K562 (cell line): ENCODE measurements at regions not wholly inside any gene's neighbourhood (a gene's known extent, or its start where the extent isn't known, plus 50 kb on each side); places are given as distances from the start of the nearest gene placed in this dataset.

Experiments
- DLX4 ChIP-seq: fragments of 250-450 bp; sonication (Bioruptor Pico); IDR thresholded peaks from 2 replicates; pipeline ENCODE4 v1.6.1; 2021; ENCODE audit warnings: mild to moderate bottlenecking
- GABPA ChIP-seq: fragments of 200-800 bp; sonication (Bioruptor generic); conservative IDR thresholded peaks from 2 replicates; pipeline ENCODE4 v1.6.1; 2016; ENCODE audit warnings: low read depth, missing genetic modification characterization, missing compliant biosample characterization
- HMG20A ChIP-seq: fragments of 450-650 bp; formaldehyde crosslinking; conservative IDR thresholded peaks from 2 replicates; pipeline ENCODE4 v1.4.0; 2020; ENCODE audit warnings: mild to moderate bottlenecking, mixed read lengths
- MTA1 ChIP-seq: fragments of 450-650 bp; IDR thresholded peaks from 2 replicates; pipeline ENCODE4 v1.6.1; 2017; ENCODE audit warnings: borderline replicate concordance
- STAG1 ChIP-seq: sonication (generic); formaldehyde crosslinking; IDR thresholded peaks from 2 replicates; pipeline ENCODE4 v1.5.0; 2020; ENCODE audit warnings: missing genetic modification reagents, borderline replicate concordance
- TEAD4 ChIP-seq, 2 experiments: sonication (generic) in 1 of 2; formaldehyde crosslinking in 1 of 2; IDR thresholded peaks; 2 replicates each; pipeline versions ENCODE4 v1.6.1 to v1.8.0; 2012 to 2022; ENCODE audit warnings: borderline replicate concordance in 1 of 2, inconsistent platforms in 1 of 2, low read length in 1 of 2, mild to moderate bottlenecking in 1 of 2, missing genetic modification reagents in 1 of 2
- TRIM24 ChIP-seq, 2 experiments: fragments of 450-650 bp; IDR thresholded peaks; 2 replicates each; pipeline ENCODE4 v1.6.1; 2016
- TF ChIP-seq, protein P1 (sequence below): fragments of 450-650 bp; IDR thresholded peaks from 2 replicates; pipeline ENCODE4 v1.6.1; 2018; ENCODE audit not compliant: partially characterized antibody

GRCh38 chr1:208599063-208599462 lies 354.9 kb upstream of the PLXNA2 start (continued):
- TF ChIP-seq, protein P1, sequence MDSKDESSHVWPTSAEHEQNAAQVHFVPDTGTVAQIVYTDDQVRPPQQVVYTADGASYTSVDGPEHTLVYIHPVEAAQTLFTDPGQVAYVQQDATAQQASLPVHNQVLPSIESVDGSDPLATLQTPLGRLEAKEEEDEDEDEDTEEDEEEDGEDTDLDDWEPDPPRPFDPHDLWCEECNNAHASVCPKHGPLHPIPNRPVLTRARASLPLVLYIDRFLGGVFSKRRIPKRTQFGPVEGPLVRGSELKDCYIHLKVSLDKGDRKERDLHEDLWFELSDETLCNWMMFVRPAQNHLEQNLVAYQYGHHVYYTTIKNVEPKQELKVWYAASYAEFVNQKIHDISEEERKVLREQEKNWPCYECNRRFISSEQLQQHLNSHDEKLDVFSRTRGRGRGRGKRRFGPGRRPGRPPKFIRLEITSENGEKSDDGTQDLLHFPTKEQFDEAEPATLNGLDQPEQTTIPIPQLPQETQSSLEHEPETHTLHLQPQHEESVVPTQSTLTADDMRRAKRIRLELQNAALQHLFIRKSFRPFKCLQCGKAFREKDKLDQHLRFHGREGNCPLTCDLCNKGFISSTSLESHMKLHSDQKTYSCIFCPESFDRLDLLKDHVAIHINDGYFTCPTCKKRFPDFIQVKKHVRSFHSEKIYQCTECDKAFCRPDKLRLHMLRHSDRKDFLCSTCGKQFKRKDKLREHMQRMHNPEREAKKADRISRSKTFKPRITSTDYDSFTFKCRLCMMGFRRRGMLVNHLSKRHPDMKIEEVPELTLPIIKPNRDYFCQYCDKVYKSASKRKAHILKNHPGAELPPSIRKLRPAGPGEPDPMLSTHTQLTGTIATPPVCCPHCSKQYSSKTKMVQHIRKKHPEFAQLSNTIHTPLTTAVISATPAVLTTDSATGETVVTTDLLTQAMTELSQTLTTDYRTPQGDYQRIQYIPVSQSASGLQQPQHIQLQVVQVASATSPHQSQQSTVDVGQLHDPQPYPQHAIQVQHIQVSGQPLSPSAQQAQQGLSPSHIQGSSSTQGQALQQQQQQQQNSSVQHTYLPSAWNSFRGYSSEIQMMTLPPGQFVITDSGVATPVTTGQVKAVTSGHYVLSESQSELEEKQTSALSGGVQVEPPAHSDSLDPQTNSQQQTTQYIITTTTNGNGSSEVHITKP: no peak
- no peak for TF ChIP-seq GABPA
- no peak for TF ChIP-seq STAG1 (CRISPR knock-in tag)
- no peak for TF ChIP-seq TRIM24 (IDR thresholded peaks at IDR 0.05)
- TF ChIP-seq MTA1: no peak
- no peak for TF ChIP-seq TEAD4 (IDR thresholded peaks at IDR 0.05; ENCODE audit: low read length)
- TF ChIP-seq TEAD4 (CRISPR knock-in tag; IDR thresholded peaks at IDR 0.05; ENCODE audit: borderline replicate concordance): no peak
- TF ChIP-seq HMG20A (CRISPR knock-in tag): no peak
- no peak for TF ChIP-seq DLX4 (CRISPR knock-in tag)
